GM19455 (cell line): ENCODE measurements at regions not wholly inside any gene's neighbourhood (a gene's known extent, or its start where the extent isn't known, plus 50 kb on each side); places are given as distances from the start of the nearest gene placed in this dataset.

Source experiments
- ATAC-seq: cut with Tn5 transposase; IDR thresholded peaks from one replicate; pipeline ENCODE4 v1.9.1; 2021; ENCODE audit not compliant: unreplicated experiment

DNA sequence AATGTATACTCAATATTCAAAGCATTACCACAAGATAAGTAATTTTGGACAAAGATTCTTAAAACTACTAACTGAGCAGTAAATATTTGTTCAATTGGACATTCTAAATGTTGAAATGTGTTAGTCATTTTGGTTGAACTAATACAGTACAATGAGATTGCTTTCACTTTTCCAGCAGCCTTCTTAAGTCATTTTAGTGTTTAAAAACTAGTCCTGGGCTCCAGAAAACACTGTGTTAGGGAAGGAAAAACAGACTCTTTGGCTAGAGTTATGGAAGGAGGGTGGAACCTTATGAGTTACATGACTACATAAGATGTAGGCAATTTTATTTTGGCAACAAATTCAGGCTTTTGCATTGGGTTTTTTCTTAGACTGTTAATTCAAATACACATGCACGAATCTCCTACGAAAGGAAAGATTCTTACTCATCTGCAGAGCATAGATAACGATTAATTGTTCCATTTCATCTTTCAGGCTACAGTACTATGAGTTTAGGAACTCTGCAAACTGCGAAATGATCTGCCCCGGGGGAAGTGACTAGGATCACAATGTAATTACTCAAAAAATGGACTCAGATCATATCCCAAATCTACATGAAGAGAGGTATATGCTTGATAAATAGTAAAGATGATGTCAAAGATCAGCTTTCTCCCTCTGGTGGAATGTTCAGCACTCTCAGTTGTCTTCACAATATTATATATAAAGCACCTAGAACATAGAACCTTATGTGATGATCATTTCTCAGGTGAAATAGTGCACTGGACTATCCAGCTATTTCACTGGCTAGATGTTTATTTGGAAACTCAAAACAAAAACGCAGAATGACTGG, 492.8 kb upstream of the MDFIC2 start:
- ATAC-seq = no peak

- ATAC-seq = no peak
Measured at GRCh38 chr3:70803891-70804290, 491.5 kb upstream of the MDFIC2 start.

DNA sequence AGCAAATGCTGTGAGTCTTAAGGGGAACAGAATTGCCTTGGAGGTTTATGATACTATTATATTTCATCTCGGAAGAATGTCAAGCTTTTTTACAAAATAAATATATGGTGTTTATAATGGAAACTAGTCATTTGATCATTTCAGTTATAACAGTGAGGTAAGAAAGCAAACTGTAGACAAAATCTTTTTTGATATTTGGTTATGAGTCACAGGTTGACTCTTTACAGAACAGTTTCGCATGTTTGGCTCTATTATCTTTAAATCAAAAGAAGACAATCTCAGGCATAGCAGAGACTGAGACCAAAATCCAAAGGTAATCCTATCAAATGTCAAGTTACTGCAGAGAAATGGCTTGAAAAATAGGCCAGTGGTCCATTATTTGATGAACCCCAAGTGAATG, 490.9 kb upstream of the MDFIC2 start:
- ATAC-seq = no peak

GRCh38 chr3:70800951-70801350, 488.5 kb upstream of the MDFIC2 start:
- no peak for ATAC-seq

DNA sequence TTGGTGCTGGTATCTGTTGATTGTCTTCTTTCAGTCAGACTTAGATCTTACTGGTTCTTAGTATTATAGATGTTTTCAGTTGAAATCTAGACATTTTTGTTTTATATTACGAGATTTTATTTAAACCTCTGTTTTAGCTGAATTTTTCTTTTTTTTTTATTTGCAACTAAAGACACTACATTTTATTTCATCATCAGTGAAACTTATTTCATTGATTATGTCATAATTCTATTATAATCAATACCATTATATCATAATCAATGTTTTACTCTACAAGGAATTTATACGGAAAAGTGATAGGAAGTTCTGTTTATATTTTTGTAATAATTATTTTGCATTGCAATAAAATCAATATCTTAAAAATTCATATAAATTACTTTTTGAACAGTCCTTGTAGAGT, 477.4 kb upstream of the MDFIC2 start:
- ATAC-seq = no peak

DNA sequence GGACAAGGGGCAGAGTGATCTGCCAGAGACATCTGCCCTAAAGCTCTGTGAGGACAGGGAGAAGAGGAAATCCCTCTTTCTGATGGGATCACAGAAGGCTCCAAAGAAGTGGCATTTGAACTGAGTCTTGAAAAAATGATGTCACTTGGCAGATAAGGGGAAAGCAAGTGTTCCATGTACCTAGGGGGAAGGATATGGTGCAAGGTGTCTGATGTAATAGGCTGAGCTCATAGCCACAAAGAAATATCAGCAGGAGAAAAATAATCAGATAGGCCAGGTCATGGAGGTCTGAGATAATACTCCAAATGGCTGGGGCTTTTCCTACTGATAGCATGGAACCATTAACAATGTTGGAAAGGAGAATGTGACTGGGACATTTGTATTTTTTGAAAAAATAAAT, 468.4 kb upstream of the MDFIC2 start:
- ATAC-seq = no peak

DNA sequence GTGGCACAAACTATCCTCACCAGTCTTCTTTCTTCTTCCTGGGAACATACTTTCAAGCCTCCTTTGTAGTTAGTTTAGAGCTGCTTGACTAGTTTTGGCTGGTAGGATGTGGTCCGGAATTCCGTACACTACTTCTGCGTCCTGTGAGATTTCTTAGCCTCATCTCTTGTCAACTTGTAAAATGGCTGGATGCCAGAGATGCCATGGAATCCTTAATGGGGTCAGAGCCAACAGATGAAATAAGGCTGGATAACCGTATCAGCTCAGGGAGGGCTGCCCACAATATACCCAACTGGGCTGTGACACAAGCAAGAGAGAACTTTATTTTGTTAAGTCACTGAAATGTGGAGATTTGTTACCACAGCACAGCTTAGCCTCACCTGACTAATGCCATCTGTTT, 466.9 kb upstream of the MDFIC2 start:
- ATAC-seq = no peak

- ATAC-seq = no peak
Measured at GRCh38 chr3:70776081-70776480, 463.6 kb upstream of the MDFIC2 start.

GRCh38 chr3:70775257-70775656, 462.8 kb upstream of the MDFIC2 start:
- ATAC-seq = no peak

DNA sequence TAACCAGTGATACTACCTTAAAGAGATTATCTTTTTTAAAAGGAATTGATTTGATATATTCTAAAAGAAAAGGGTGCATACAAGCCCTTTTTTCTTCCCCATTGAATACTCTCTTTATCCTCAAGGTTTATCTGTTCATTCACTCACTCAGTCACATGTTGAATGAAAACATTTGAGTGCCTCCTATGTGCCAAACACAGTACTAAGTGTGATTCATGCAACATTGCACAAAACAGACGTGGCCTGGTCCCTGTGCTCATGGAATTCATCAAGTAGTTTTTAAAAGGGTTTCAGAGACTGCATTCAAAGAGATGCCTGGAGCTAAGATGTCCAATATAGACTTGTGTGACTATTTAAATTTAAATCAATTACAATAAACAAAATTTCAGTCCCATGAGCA, 462.2 kb upstream of the MDFIC2 start:
- ATAC-seq = no peak

DNA sequence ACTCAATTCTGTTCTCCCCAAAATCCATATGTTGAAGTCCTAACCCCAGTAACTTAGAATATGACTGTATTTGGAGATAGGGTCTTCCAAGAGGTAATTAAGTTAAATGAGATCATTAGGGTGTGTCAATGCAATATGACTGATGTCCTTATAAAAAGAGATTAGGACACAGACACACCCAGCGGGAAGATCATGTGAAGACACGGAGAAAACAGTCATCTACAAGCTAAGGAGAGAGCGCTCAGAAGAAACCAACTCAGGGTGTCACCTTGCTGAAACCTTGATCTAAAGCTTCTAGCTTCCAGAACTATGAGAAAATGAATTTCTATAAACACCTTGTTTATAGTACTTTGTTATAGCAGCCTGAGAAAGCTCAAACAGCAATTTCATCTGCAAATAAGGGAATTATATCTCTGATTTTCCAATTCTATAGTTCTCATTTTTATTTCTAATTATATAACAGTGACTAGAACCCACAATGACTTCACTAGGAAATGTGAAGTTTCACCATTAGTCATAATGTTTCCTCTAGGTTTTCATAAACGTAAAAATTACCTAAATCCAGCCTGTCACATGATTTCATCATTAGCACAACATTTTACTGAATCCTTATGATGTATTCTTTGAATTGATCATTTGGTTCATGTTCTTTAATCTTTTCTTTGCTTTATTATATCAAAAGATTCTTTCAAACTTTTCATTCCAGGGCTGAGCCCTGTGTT, 459.1 kb upstream of the MDFIC2 start:
- ATAC-seq = no peak

DNA sequence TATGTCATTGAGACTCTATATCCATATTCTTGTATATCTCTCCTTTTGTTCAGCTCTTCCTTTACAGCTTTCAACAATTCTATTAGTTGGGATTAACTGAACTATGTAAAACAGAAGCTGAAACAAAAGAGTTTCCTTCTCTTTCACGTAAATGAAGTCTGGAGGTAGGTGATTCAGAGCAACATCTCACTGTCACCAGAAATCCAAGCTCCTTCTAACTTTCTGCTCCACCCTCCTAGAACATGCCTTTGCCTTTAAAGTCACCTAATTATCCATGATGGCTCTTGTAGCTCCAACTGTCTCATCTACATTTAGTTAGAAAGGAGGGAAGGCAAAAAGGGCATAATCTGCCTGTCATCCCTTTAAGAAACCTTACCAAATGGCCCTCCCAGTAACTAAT, 458.2 kb upstream of the MDFIC2 start:
- ATAC-seq = no peak

DNA sequence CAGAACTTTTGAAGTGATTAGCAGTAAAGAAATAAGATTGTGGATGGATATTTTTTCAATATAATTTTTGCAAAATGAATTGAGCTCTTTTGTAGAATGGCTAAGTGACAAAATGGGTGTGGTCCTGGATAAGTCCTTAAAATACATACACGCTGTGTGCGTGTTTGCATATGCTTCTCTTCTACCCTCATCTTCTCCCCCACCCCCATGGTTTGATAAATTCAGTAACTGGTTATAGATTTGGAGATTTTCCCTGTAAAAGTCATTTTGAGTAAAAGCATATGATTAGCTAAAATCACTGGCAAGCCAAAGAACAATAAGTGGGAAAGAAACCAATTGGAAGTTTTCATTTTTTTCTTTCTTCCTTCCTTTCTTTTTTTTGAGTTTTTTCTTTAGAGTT, 453.9 kb upstream of the MDFIC2 start:
- ATAC-seq = no peak

DNA sequence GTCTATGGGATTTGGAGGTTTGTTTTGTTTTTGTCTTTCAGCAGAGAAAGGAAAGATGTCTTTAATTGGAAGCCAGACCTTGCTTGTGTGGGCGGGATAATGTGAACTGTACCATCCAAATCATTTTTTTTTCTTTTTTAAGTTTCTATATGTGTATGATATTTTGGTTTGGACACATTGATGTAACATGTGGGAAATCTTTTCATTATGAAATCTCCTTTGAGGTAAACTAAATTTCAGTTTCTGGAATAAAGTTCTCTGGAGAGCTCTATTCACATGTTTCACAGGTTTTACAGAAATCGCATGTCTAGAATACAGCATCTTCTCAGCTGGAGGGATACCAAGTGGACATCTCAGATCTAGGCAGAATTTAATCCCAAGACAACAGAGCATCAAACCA, 451.5 kb upstream of the MDFIC2 start:
- ATAC-seq = no peak

GRCh38 chr3:70757658-70758057, 445.2 kb upstream of the MDFIC2 start:
- no peak for ATAC-seq

DNA sequence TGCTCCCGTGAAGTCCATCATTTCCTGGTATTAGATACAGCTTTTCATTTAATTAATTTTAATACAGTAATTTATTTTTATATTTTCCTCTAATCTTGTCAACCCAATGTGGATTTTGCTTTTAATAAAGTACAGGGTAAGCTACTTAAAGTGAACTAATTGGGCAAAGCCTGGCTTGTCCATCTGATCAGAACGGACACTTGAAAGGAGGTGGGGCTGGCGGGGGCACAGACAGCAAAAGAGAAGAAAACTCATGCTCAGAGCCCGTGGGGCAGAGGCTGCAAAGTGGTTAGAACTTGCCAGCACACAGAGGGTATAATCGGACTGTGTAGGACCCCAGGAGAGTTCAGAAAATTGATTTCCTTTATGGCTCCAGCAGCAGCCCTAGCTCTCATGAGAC, 443.1 kb upstream of the MDFIC2 start:
- ATAC-seq = no peak

DNA sequence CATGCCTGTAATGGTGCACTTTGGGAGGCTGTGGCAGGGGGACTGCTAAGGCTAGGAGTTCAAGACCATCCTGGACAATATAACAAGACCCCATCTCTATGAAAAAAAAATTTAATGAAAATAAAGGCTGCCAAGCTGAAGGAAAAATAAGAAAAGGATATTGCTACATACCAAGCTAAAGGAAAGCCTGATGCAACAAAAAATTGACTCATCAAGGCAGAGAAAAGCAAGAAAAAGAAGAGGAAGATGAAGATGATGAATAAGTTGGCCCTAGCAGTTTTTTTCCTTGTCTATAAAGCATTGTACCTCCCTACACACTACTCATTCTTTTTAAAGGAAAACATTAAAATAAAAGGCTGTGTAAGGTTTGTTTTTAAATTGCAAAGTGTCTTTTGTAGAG, 441.9 kb upstream of the MDFIC2 start:
- no peak for ATAC-seq

- no peak for ATAC-seq
Measured at GRCh38 chr3:70753572-70753971, 441.1 kb upstream of the MDFIC2 start.

DNA sequence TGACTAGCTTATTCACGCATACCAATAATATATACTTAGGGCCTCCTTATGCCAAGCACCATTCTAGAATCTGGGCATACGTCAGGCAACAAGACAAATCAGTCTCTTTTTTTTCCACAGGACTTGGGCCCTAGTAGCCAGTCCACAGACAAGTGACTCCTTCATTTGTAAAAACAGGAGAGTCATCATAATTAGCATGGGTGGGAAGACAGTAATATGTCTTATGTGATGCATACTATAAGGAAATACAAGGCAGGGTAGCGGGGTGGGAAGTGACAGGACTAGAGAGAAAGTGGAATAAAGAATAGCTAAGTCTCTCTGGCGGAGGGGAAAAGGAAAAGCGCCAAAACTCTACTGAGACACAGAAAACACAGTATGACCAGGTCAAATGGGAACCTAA, 439.6 kb upstream of the MDFIC2 start:
- no peak for ATAC-seq

GRCh38 chr3:70749122-70749521, 436.7 kb upstream of the MDFIC2 start:
- ATAC-seq = no peak

GRCh38 chr3:70748593-70748992, 436.2 kb upstream of the MDFIC2 start:
- ATAC-seq = no peak

DNA sequence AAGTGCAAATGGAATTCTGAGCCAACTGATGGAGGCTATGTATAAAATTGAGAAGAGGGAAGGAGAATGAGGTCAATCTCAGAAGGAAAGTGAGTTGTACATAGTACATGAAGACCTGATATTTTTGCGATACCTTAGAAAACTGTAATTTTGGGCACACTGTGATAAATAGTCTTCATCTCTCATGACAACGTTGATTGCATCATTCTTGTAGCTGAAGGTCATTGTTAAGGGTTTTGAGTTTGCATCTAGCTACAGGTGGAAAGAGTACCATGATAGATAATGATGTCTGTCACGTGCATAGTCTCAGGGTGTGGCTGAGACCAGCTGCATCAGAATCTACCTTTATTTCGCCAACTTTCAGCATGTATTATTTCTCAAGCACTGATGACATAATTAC, 435.4 kb upstream of the MDFIC2 start:
- ATAC-seq = no peak

- no peak for ATAC-seq
Measured at GRCh38 chr3:70744536-70744935, 432.1 kb upstream of the MDFIC2 start.
